ENCODE measurements at regions not wholly inside any gene's neighbourhood (a gene's known extent, or its start where the extent isn't known, plus 50 kb on each side); places are given as distances from the start of the nearest gene placed in this dataset.

- TF ChIP-seq CTCF (IDR thresholded peaks at IDR 0.05) (no peak), POLR2A (IDR thresholded peaks at IDR 0.05) (no peak)
These were observed 487.7 kb downstream of the GADD45G start for GRCh38 chr9:90092508-90092907.

All from testis (tissue), 2 donors.